ENCODE measurements at regions not wholly inside any gene's neighbourhood (a gene's known extent, or its start where the extent isn't known, plus 50 kb on each side); places are given as distances from the start of the nearest gene placed in this dataset.

DNA sequence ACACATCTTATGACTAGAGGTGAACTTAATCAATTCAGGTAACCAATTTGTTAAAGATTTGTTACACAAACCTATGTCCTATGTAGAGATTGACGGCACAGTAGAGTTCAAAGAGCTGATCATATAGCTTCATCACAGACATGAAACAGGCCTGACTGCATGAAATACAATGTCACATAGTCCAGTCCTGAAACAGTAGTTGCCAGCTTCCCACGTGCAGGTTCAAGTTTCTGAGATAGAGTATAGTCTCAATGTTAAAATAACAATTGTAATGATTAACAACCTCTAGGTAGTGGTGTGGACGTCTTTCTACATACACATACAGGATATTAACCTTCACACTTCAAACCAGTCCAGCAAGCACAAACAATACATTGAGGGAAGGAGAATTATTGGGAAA lies 640.7 kb upstream of the SOX9 start:
- TF ChIP-seq EZH2 (IDR thresholded peaks at IDR 0.05; ENCODE audit: borderline replicate concordance) (no peak), EZH2phosphoT487 (IDR thresholded peaks at IDR 0.05; ENCODE audit: low read depth, severe bottlenecking, unreplicated experiment) (no peak)
- TF ChIP-seq, protein P1, sequence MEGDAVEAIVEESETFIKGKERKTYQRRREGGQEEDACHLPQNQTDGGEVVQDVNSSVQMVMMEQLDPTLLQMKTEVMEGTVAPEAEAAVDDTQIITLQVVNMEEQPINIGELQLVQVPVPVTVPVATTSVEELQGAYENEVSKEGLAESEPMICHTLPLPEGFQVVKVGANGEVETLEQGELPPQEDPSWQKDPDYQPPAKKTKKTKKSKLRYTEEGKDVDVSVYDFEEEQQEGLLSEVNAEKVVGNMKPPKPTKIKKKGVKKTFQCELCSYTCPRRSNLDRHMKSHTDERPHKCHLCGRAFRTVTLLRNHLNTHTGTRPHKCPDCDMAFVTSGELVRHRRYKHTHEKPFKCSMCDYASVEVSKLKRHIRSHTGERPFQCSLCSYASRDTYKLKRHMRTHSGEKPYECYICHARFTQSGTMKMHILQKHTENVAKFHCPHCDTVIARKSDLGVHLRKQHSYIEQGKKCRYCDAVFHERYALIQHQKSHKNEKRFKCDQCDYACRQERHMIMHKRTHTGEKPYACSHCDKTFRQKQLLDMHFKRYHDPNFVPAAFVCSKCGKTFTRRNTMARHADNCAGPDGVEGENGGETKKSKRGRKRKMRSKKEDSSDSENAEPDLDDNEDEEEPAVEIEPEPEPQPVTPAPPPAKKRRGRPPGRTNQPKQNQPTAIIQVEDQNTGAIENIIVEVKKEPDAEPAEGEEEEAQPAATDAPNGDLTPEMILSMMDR (IDR thresholded peaks at IDR 0.05; ENCODE audit: poor library complexity), result no peak

All from hepatocyte (in vitro differentiated cells).